Osteoblast (primary cell): ENCODE measurements at regions not wholly inside any gene's neighbourhood (a gene's known extent, or its start where the extent isn't known, plus 50 kb on each side); places are given as distances from the start of the nearest gene placed in this dataset.

Experiments used
- DNase-seq: peaks from one replicate; pipeline ENCODE4 v3.0.0; 2011; ENCODE audit warnings: low spot score, mixed read lengths; ENCODE audit not compliant: insufficient read length; ENCODE audit errors: missing footprints
- H2AFZ ChIP-seq: 2 replicates; pipeline ENCODE4 v1.6.0; 2011; ENCODE audit warnings: mild to moderate bottlenecking, low read length
- H3K27ac ChIP-seq: 2 replicates; pipeline ENCODE4 v1.5.1; 2011; ENCODE audit warnings: mild to moderate bottlenecking, low read depth, low read length, moderate library complexity
- H3K27me3 ChIP-seq: 2 replicates; pipeline ENCODE4 v1.6.0; 2012; ENCODE audit warnings: mild to moderate bottlenecking, control low read depth, inconsistent platforms, low read length, moderate library complexity; ENCODE audit not compliant: insufficient read depth
- H3K36me3 ChIP-seq: 2 replicates; pipeline ENCODE4 v1.5.1; 2011; ENCODE audit warnings: mild to moderate bottlenecking, low read length, control low read depth, moderate library complexity; ENCODE audit not compliant: insufficient read depth
- H3K4me1 ChIP-seq: 2 replicates; pipeline ENCODE4 v1.5.1; 2011; ENCODE audit warnings: mild to moderate bottlenecking, low read length, control low read depth, moderate library complexity; ENCODE audit not compliant: insufficient read depth
- H3K4me2 ChIP-seq: 2 replicates; pipeline ENCODE4 v1.6.0; 2011; ENCODE audit warnings: mild to moderate bottlenecking, low read length; ENCODE audit not compliant: insufficient read depth
- H3K4me3 ChIP-seq: fragments of 200-600 bp; sonication (generic); 3 replicates; pipeline ENCODE4 v1.5.1; 2012; ENCODE audit warnings: mild to moderate bottlenecking, low read length, inconsistent platforms; ENCODE audit not compliant: insufficient read depth
- H3K79me2 ChIP-seq: 2 replicates; pipeline ENCODE4 v1.6.0; 2012; ENCODE audit warnings: mild to moderate bottlenecking, low read length, control low read depth, inconsistent platforms; ENCODE audit not compliant: insufficient read depth
- H3K9me3 ChIP-seq: 2 replicates; pipeline ENCODE4 v1.5.1; 2011; ENCODE audit warnings: low read depth, low read length, control low read depth
- H4K20me1 ChIP-seq: 2 replicates; pipeline ENCODE4 v1.6.0; 2012; ENCODE audit warnings: mild to moderate bottlenecking, low read length, control low read depth; ENCODE audit not compliant: insufficient read depth
- CTCF ChIP-seq: IDR thresholded peaks from 2 replicates; pipeline ENCODE4 v1.5.1; 2011; ENCODE audit warnings: mild to moderate bottlenecking, low read depth, low read length, moderate library complexity; ENCODE audit errors: extremely low read depth

DNA sequence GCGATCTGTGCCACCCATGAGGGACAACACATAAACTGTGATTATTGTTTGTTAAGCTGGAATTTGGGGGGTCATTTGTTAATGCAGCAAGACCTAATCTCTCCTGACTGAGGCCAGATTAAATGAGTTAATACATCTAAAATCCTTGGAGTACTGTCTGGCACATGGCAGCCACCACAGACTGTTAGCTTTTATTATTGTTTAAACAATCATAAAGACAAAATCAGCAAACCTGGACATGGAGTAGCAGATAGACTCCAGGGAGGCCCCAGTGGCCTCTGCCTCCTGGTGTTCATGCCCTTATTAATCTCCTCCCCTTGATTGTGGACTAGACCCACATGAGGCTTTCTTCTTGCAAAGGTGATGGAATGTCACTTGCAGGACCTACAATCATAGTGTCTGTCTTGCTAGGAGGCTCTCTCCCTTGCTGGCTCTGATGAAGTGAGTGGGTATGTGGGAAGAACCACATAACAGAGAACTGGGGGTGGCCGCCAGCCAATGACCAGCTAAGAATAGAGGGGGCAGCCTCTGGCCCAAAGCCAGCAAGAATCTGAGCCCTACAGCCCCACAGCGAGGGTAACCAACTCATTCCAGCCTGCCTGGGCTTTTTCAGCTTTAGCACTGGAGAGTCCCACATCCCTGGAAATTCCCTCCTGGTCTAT lies 142.0 kb downstream of the SCARB1 start:
- no peaks in the 10 kb centered on the region for H3K27me3 ChIP-seq
- TF ChIP-seq CTCF, result no peak
- no peak overlapping the region for H2AFZ ChIP-seq
- H3K4me2 ChIP-seq, result no peak overlapping the region
- H3K4me1 ChIP-seq, result peaks cover 11% of the 10 kb centered on the region
- H4K20me1 ChIP-seq, result no peaks in the 10 kb centered on the region
- H3K36me3 ChIP-seq, result no peaks in the 10 kb centered on the region
- H3K79me2 ChIP-seq, result no peaks in the 10 kb centered on the region
- H3K4me3 ChIP-seq, result no peak overlapping the region
- H3K27ac ChIP-seq, result no peak overlapping the region
- H3K9me3 ChIP-seq, result no peaks in the 10 kb centered on the region
- peak; percentile 11 for DNase-seq

DNA sequence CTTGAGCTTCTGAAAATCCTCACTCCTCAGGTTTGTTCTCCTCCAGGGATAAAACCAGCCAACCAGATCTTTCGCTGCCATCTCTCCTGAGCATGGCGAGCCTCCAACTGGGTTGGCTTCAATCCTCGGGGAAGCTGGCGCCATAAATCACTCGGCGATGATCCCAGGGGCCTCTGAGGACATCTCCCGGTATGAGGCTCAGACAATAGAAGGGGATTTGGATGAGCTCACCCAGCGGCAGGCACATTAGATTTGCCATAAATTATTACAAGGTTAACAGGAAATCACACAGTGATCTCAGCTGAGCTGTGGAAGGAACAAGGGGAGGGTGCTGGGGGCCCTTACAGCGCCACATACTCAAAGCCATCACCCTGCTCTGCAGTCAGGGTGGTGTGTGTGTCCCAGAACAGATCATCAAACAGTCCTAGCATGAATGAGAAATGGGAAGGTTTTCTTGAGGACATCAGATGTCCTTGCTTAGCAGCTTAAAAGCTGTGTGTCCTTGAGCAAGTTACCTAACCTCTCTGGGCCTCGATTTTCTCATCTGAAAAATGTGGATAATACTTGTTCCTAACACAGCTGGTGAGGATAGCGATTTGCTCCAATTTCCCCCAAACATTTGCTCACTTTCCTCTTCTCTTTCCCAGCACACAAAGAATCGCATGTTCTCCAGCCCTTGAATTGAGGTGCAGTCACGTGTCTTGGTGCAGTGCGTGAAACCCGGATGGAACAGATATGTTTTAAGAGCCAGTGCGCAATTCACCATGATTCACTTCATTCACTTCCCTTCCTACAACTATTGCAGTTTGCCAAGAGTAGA lies 142.8 kb downstream of the SCARB1 start:
- Histone ChIP-seq H3K4me3 (no peak overlapping the region), H3K27ac (peak overlapping the region; percentile 40), H2AFZ (no peak overlapping the region), H4K20me1 (no peaks in the 10 kb centered on the region), H3K4me2 (peak overlapping the region; percentile 14), H3K4me1 (peaks cover 11% of the 10 kb centered on the region), H3K27me3 (no peaks in the 10 kb centered on the region), H3K36me3 (no peaks in the 10 kb centered on the region), H3K79me2 (no peaks in the 10 kb centered on the region), H3K9me3 (no peaks in the 10 kb centered on the region)
- TF ChIP-seq CTCF, result no peak
- peak; percentile 88 for DNase-seq

DNA sequence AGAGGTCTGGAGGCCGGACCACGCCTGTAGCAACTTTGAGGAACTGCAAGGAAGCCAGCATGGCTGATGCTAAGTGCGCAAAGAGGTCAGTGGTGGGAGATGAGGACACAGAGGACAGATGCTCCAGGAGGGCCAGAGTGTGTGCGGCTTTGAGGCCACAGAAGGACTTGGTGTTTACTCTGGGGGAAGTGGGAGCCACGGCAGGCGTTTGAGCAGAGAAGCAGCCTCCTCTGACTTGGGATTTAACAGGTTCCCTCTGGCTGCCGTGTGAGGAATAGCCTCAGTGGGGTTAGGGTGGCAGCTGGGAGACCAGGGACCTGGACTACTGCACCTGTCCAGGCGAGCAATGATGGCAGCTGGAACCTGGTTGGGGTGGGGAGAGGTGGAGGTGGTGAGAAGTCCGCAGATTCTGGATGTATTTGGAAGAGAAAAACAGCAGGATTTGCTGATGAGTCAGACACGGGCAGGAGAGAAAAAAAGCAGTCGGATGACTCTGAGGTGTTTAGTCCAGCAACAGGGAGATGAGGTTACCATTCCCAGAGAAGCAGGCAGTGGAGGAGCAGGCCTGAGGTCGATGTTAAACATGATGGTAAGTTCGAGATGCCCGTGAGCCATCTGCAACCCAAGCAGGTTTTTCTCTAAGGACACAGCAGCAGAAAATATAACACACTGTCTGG lies 143.5 kb downstream of the SCARB1 start:
- H3K27ac ChIP-seq, result peak overlapping the region; percentile 40
- H3K27me3 ChIP-seq, result no peaks in the 10 kb centered on the region
- no peaks in the 10 kb centered on the region for H3K79me2 ChIP-seq
- H3K4me3 ChIP-seq, result no peak overlapping the region
- no peaks in the 10 kb centered on the region for H3K9me3 ChIP-seq
- no peaks in the 10 kb centered on the region for H3K36me3 ChIP-seq
- H2AFZ ChIP-seq, result no peak overlapping the region
- no peaks in the 10 kb centered on the region for H4K20me1 ChIP-seq
- H3K4me1 ChIP-seq, result peaks cover 11% of the 10 kb centered on the region
- peak overlapping the region; percentile 14 for H3K4me2 ChIP-seq
- peak; percentile 30 for TF ChIP-seq CTCF
- peak; percentile 93 for DNase-seq

DNA sequence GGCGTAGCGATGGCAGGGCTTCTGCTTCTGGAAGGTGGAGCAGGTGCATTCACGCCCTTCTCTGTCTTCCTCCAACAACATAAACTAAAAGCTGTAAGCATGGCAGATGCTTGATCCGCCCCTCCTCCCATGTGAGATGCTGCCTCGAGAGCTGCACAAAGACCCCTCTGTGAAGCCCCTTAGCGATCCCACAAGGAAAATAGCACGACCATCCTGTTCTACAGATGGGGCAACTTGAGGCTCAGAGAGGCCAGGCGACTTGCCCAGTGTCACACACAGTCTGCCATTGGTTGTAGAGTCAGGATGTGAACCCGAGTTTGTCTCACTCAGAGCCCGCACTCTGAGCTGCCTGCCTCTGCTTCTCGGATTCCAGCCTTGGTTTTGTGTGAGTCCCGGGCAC lies 144.4 kb downstream of the SCARB1 start:
- no peak for TF ChIP-seq CTCF
- H3K4me3 ChIP-seq, result no peak overlapping the region

More for the DNA sequence above, 144.4 kb downstream of the SCARB1 start:
- Histone ChIP-seq H3K36me3 (no peaks in the 10 kb centered on the region), H2AFZ (no peak overlapping the region), H3K27me3 (no peaks in the 10 kb centered on the region), H3K27ac (no peak overlapping the region), H4K20me1 (no peaks in the 10 kb centered on the region), H3K79me2 (no peaks in the 10 kb centered on the region), H3K4me2 (no peak overlapping the region), H3K9me3 (no peaks in the 10 kb centered on the region), H3K4me1 (peaks cover 11% of the 10 kb centered on the region)
- no peak for DNase-seq
